ENCODE measurements at regions not wholly inside any gene's neighbourhood (a gene's known extent, or its start where the extent isn't known, plus 50 kb on each side); places are given as distances from the start of the nearest gene placed in this dataset.

DNA sequence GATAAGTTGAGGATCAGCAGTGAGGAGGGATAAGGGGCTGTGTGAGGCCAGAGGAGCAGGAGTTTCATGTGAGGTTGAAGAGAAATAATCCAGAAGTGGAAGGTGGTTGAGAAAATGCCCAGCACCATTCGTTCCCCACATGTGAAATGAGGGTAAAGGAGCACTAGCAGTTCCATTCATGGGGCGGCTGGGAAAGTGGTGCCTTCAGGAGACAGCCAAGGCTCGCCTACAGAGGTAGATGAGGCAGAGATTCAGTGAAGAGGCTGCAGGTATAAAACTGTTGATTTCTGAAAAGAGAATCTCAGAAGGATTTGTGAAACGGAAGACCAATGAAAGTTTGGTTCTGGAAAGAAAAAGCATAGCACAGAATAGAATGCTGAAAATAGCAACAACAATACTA is 272.6 kb downstream of the MSX2 start:
- TF ChIP-seq, protein P1, sequence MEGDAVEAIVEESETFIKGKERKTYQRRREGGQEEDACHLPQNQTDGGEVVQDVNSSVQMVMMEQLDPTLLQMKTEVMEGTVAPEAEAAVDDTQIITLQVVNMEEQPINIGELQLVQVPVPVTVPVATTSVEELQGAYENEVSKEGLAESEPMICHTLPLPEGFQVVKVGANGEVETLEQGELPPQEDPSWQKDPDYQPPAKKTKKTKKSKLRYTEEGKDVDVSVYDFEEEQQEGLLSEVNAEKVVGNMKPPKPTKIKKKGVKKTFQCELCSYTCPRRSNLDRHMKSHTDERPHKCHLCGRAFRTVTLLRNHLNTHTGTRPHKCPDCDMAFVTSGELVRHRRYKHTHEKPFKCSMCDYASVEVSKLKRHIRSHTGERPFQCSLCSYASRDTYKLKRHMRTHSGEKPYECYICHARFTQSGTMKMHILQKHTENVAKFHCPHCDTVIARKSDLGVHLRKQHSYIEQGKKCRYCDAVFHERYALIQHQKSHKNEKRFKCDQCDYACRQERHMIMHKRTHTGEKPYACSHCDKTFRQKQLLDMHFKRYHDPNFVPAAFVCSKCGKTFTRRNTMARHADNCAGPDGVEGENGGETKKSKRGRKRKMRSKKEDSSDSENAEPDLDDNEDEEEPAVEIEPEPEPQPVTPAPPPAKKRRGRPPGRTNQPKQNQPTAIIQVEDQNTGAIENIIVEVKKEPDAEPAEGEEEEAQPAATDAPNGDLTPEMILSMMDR (IDR thresholded peaks at IDR 0.05) = no peak

DNA sequence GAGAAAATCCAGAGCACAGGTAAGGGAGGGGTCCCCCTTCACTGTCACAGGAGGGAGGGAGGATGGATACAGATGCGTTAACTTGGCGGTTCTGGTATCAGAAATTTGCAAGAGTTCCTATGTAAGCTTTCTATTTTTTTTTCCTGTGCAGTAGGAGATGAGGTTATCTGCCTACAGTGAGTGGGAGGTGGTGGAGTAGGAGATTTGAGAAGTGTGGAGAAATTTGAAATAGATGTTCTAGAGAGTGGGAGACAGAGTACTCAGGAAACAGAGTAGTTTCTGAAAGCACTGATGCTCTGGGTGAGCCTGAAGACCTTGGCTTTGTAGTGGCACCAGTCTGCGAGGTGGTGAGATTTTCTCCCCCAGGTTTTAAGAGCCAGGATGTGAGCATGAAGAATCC is 271.4 kb downstream of the MSX2 start:
- TF ChIP-seq, protein P1 (IDR thresholded peaks at IDR 0.05) = no peak

DNA sequence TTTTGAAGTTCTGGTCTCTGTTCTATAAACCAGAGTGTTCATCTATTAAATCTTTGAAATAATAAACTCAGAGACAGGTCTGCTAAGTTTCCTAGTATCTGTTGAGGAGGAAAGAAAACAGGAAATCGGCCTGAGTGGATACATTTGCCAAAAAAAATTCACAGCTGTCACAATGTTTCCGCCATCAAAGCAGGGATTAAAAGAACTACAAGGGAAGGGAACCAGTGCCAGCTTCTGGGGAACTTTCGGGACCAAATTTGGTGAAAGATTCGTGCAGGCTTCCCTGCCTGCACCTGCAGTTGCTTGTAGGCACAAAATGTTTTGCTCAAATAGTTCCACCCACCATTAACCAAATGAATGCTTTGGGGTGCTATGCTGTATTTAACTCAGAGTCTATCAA is 267.5 kb downstream of the MSX2 start:
- TF ChIP-seq, protein P1 (IDR thresholded peaks at IDR 0.05) = no peak

DNA sequence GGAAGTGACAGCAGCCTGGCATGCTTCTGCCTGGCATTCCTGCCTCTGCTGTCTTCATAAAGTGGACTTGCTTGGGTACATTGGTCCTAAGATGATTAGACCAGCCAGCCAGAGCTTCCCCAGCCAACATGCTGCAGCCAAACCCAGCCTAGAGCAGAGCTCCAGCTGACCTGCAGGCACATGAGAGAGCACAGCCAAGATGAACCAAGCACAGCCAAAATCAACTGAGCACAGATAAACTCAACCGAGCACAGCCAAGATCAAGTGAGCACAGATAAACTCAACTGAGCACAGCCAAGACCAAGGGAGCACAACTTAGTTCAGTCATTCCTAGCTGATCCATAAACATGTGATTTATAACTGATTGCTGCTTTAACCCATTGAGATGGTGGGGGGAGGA is 266.5 kb downstream of the MSX2 start:
- TF ChIP-seq, protein P1 (IDR thresholded peaks at IDR 0.05) = no peak

- TF ChIP-seq, protein P1 (IDR thresholded peaks at IDR 0.05) = no peak
Observed at GRCh38 chr5:174987443-174988012, 263.1 kb downstream of the MSX2 start.

GRCh38 chr5:174984863-174985262 is 260.5 kb downstream of the MSX2 start:
- TF ChIP-seq, protein P1 (IDR thresholded peaks at IDR 0.05) = no peak

GRCh38 chr5:174982485-174982884 is 258.1 kb downstream of the MSX2 start:
- TF ChIP-seq, protein P1 (IDR thresholded peaks at IDR 0.05) = no peak

DNA sequence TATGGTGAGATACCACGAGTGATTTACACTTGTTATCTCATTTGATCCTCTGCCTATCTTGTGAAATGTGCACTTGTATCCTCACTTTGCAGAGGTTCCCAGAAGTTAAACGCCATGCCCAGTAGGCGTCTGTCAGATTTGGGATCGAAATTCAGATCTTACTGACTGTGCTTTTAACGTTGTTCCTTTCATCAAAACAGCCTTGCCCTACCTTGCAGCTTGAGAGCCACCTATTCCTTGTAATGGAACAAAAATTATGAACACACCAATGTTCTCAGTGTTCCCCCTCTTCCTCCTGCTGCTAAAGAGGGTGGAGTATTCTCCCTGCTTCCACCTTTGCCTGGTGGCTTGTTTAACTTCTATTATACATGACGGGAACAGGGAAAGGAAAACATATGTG is 257.0 kb downstream of the MSX2 start:
- TF ChIP-seq, protein P1 (IDR thresholded peaks at IDR 0.05) = no peak
